ENCODE measurements at regions not wholly inside any gene's neighbourhood (a gene's known extent, or its start where the extent isn't known, plus 50 kb on each side); places are given as distances from the start of the nearest gene placed in this dataset.

DNA sequence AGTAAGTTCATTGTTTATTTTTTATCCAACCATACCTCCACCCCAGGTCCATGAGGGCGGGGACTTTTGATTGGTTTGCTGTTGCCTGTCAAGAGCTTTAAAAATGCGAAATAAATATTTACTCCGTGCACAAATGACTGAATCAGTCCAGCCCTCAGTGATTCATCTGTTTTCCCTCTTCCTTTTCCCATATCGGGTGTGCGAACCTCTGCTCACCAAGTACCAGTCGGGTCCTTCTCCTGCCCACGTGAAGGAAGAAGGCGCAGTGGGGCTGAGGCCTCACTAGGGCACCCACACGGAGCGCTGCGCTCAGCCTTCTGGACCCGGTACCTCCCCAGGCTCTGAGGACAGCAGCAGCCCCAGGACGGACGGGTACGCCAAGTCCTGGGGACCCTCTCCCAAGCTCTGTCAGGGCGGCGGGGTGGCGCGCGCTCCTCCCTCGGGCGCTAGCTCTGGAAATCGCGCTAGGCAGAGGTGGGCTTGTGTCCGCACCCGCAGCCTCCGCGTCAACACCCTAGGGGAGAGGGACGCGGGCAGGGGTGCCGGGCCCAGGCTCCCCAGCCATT lies 70.5 kb upstream of the EPHB3 start:
- TF ChIP-seq POLR2A (IDR thresholded peaks at IDR 0.05; ENCODE audit: low read length) = no peak
- TF ChIP-seq GATA1 (IDR thresholded peaks at IDR 0.05; ENCODE audit: low read depth, low read length) = no peak
